Spleen (tissue), 11 donors: ENCODE measurements at regions not wholly inside any gene's neighbourhood (a gene's known extent, or its start where the extent isn't known, plus 50 kb on each side); places are given as distances from the start of the nearest gene placed in this dataset.

ENCODE experiments used
- DNase-seq: peaks from one replicate; pipeline ENCODE4 v3.0.0-alpha.2; 2020
- H3K27ac ChIP-seq, 8 donors: fragments of 200-600 bp; sonication (generic) in 7 of 8; 1 replicate in 4 of 8; 2 replicates in 4 of 8; pipeline versions ENCODE4 v1.5.0 to v1.8.0; 2016 to 2021; ENCODE audit warnings: inconsistent platforms in 4 of 8, mild to moderate bottlenecking in 4 of 8, moderate library complexity in 1 of 8
- H3K27me3 ChIP-seq, 7 donors: fragments of 200-600 bp; sonication (generic) in 6 of 7; replicated peaks in 1 of 7; 1 replicate in 4 of 7; 2 replicates in 3 of 7; pipeline versions ENCODE4 v1.5.0 to v1.8.0; 2016 to 2021; ENCODE audit warnings: inconsistent platforms in 3 of 7, mild to moderate bottlenecking in 1 of 7
- H3K36me3 ChIP-seq, 6 donors: fragments of 200-600 bp; sonication (generic) in 5 of 6; 1 replicate in 4 of 6; 2 replicates in 2 of 6; pipeline versions ENCODE4 v1.5.0 to v1.8.0; 2016 to 2021; ENCODE audit warnings: inconsistent platforms in 2 of 6
- H3K4me1 ChIP-seq, 6 donors: fragments of 200-600 bp; sonication (generic) in 5 of 6; 1 replicate in 3 of 6; 2 replicates in 3 of 6; pipeline versions ENCODE4 v1.5.0 to v1.8.0; 2016 to 2021; ENCODE audit warnings: inconsistent platforms in 3 of 6
- H3K4me3 ChIP-seq, 8 donors: fragments of 200-600 bp; sonication (generic) in 7 of 8; 1 replicate in 4 of 8; 2 replicates in 4 of 8; pipeline versions ENCODE4 v1.5.0 to v1.8.0; 2016 to 2021; ENCODE audit warnings: inconsistent platforms in 4 of 8, mild to moderate bottlenecking in 4 of 8, moderate library complexity in 2 of 8
- H3K9me3 ChIP-seq, 8 donors: fragments of 200-600 bp; sonication (generic) in 7 of 8; 1 replicate in 4 of 8; 2 replicates in 4 of 8; pipeline versions ENCODE4 v1.5.0 to v1.8.0; 2016 to 2021; ENCODE audit warnings: inconsistent platforms in 4 of 8
- CTCF ChIP-seq, 11 experiments: fragments of 200-600 bp in 7 of 11; fragments of 450-650 bp in 4 of 11; sonication (generic) in 4 of 11; IDR thresholded peaks in 8 of 11; conservative IDR thresholded peaks in 3 of 11; 1 replicate in 7 of 11; 2 replicates in 4 of 11; pipeline versions ENCODE4 v1.4.0 to v1.8.0; 2016 to 2021; ENCODE audit warnings: antibody characterized with exemption in 11 of 11, inconsistent platforms in 4 of 11, mild to moderate bottlenecking in 1 of 11
- POLR2A ChIP-seq, 3 donors: fragments of 450-650 bp; IDR thresholded peaks; one replicate each; pipeline ENCODE4 v1.5.1; 2017; ENCODE audit warnings: antibody characterized with exemption in 3 of 3, mild to moderate bottlenecking in 1 of 3
- POLR2AphosphoS5 ChIP-seq, 3 donors: sonication (generic); formaldehyde crosslinking; IDR thresholded peaks; one replicate each; pipeline ENCODE4 v1.5.1; 2017; ENCODE audit warnings: antibody characterized with exemption in 3 of 3
- WGBS, 5 donors: extraction: QIAGEN DNeasy Blood & Tissue Kit in 3 of 5; methylation state at CpG; one replicate each; pipeline versions ENCODE4 v1.1.5 to v1.1.7; 2013 to 2018; 5-methylcytosine and 5-hydroxymethylcytosine counted together
- intact Hi-C: fragments of 100-400 bp; cut with DNase I; formaldehyde crosslinking; loops from one replicate; pipeline ENCODE4 v1.15.0; 2023; ENCODE audit warnings: low total_unique reads
- donor health status: healthy with polysubstance abuse.
- donor health status: DM: no; HTN: no; CAD: no; lungs with moderate emphysema.
- donor health status: DM: no; HTN: no; CAD: no.
- donor health status: Bipolar disorder and iron deficiency.
- donor health status: healthy.
- donor health status: DM: no; HTN: no; CAD: no.
- donor health status: DM: yes; HTN: yes; CAD: no.

DNA sequence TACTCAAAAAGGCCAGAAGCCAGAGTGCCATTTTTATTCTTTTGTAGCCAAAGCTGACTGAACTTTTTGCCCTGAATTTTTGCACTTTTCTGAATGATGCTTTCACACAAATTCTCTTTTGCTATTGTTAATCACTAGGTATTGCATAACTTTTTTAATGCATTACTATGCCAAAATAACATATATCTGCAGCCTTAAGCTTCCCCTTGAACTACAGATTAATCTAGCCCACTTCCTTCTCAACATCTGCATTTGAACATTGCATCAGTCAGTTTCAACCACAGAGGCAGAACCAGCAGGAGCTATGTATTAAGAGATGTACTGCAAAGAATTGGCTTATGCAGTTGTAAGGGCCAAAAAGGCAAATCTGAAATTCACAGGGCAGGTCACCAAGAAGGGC is 197.6 kb upstream of the GYPA start:
- Histone ChIP-seq H3K36me3 (no peaks in the 10 kb centered on the region), H3K27me3 (peaks cover 0 to 7% (median 0%) of the 10 kb centered on the region in 7 donors), H3K4me3 (no peak overlapping the region), H3K4me1 (no peaks in the 10 kb centered on the region), H3K9me3 (no peaks in the 10 kb centered on the region), H3K27ac (no peak overlapping the region)
- intact Hi-C loops, result no loop called here
- DNase-seq, result no peak
- TF ChIP-seq CTCF (IDR thresholded peaks at IDR 0.05 in 8 of 11, conservative IDR thresholded peaks at IDR 0.05 in 3 of 11) (no peak), POLR2AphosphoS5 (IDR thresholded peaks at IDR 0.05) (no peak), POLR2A (IDR thresholded peaks at IDR 0.05) (no peak)

GRCh38 chr4:144338834-144339233 is 198.3 kb upstream of the GYPA start:
- peaks cover 0 to 7% (median 0%) of the 10 kb centered on the region in 7 donors for H3K27me3 ChIP-seq
- no peak overlapping the region for H3K27ac ChIP-seq
- no peaks in the 10 kb centered on the region for H3K9me3 ChIP-seq
- no peak for DNase-seq
- WGBS, 5 donors, result 85 to 97% (median 91%) methylated on average over 2 of the region's 2 CpGs
- no peaks in the 10 kb centered on the region for H3K4me1 ChIP-seq
- no peak overlapping the region for H3K4me3 ChIP-seq
- TF ChIP-seq POLR2AphosphoS5 (IDR thresholded peaks at IDR 0.05), result no peak
- TF ChIP-seq POLR2A (IDR thresholded peaks at IDR 0.05), result no peak
- TF ChIP-seq CTCF (IDR thresholded peaks at IDR 0.05 in 8 of 11, conservative IDR thresholded peaks at IDR 0.05 in 3 of 11), result no peak
- H3K36me3 ChIP-seq, result no peaks in the 10 kb centered on the region
- intact Hi-C loops, result no loop called here

DNA sequence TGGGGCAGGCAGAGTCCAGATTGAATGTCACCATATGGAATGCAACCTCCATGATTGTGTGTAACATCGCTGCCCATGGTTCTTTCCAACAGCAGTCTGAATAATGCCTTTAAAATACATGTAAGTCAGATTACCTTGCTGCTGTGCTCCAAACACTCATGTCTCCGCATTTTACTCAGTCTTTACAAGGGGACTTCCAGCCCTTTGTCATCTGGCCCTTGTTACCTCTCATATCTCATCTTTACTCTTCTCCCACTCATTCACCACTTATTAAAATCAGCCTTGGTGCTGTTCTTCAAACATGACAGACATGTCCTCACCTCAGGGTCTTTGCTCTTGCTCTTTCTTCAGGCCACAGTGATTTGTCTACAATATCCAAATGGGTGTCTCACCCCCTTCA is 200.4 kb upstream of the GYPA start:
- intact Hi-C loops, result no loop called here
- H3K4me3 ChIP-seq, result no peak overlapping the region
- TF ChIP-seq CTCF (IDR thresholded peaks at IDR 0.05 in 8 of 11, conservative IDR thresholded peaks at IDR 0.05 in 3 of 11), result no peak
- TF ChIP-seq POLR2AphosphoS5 (IDR thresholded peaks at IDR 0.05), result no peak
- TF ChIP-seq POLR2A (IDR thresholded peaks at IDR 0.05), result no peak
- H3K27me3 ChIP-seq, result peaks cover 0 to 7% (median 0%) of the 10 kb centered on the region in 7 donors
- H3K36me3 ChIP-seq, result no peaks in the 10 kb centered on the region
- 83 to 98% (median 90%) methylated on average over 2 of the region's 2 CpGs for WGBS, 5 donors
- no peak for DNase-seq
- H3K4me1 ChIP-seq, result no peaks in the 10 kb centered on the region
- H3K9me3 ChIP-seq, result no peaks in the 10 kb centered on the region
- H3K27ac ChIP-seq, result no peak overlapping the region

DNA sequence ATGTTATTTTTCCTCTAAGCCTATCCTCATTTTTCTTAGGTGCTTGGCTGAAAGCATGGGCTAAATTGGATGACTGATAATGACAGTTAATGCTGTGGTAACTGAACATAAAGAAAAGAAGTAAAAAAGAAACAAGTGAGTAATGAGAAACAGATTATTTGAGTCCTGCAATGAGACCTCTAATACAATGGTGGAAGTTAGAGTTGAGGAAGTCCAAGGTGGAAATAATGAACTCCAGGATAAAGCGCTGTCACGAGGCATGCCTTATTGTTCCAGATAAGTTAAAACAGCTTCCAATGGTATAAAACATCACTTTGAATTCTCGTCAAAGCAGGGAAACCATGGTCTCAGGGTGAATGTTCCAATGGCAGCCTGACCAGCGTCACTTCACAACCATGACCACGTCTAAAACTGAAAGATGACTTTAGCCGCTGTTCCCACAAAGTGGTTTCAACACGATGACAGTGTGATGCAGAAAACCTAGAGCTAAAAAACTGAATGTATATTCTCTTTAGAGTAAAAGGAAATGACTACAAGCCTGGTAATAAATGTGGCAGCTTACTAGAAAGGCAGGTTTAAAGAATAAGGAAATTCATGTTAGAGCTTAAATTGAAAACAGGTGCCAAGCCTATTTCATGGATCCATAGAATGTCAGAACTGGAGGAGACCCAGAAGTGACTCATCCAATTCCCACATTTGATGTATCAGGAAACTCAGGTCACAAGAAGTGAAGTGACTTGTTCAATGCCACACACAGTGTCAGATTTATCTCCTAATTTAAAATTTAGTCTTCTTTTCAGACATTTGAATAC is 202.6 kb upstream of the GYPA start:
- Histone ChIP-seq H3K4me1 (no peaks in the 10 kb centered on the region), H3K4me3 (no peak overlapping the region), H3K9me3 (no peaks in the 10 kb centered on the region), H3K27ac (no peak overlapping the region), H3K36me3 (no peaks in the 10 kb centered on the region), H3K27me3 (peaks cover 0 to 7% (median 0%) of the 10 kb centered on the region in 7 donors)
- DNase-seq, result no peak
- WGBS, 5 donors, result 66 to 76% (median 72%) methylated on average over 7 of the region's 7 CpGs
- intact Hi-C loops, result no loop called here
- TF ChIP-seq POLR2A (IDR thresholded peaks at IDR 0.05) (no peak), POLR2AphosphoS5 (IDR thresholded peaks at IDR 0.05) (no peak), CTCF (IDR thresholded peaks at IDR 0.05 in 8 of 11, conservative IDR thresholded peaks at IDR 0.05 in 3 of 11) (no peak)
